Epithelial cell of esophagus (primary cell): ENCODE measurements at regions not wholly inside any gene's neighbourhood (a gene's known extent, or its start where the extent isn't known, plus 50 kb on each side); places are given as distances from the start of the nearest gene placed in this dataset.

Experiments
- DNase-seq: peaks from one replicate; pipeline ENCODE4 v3.0.0; 2010; ENCODE audit warnings: low read depth
- H3K4me3 ChIP-seq: 2 replicates; pipeline ENCODE4 v1.5.1; 2011; ENCODE audit warnings: mild to moderate bottlenecking, low read length, control low read depth
- TF ChIP-seq, protein P1 (sequence below): IDR thresholded peaks from 2 replicates; pipeline ENCODE4 v1.5.1; 2011; ENCODE audit warnings: low read depth, mild to moderate bottlenecking, low read length, control low read depth, inconsistent platforms; ENCODE audit not compliant: insufficient read depth; ENCODE audit errors: missing control alignments

DNA sequence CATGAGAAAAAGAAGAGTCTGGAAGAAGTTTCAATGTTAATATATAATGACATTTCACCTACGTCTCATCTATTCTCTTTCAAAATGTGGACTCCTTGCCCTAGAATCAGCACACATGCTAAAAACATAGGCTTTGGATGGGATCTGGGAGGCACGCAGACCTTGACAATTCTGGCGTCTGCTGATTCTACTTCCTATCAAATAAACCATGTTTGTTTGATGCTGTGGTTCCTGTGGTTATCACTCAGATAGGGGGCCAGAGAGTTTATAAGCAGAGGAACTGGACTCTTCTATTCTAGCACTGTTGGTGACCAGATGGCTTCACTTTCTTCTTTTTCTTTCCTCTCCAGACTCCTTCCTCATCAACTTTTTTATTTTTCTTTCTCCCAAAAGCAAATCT is 336.8 kb downstream of the DIPK2A start:
- H3K4me3 ChIP-seq: no peak overlapping the region
- TF ChIP-seq, protein P1, sequence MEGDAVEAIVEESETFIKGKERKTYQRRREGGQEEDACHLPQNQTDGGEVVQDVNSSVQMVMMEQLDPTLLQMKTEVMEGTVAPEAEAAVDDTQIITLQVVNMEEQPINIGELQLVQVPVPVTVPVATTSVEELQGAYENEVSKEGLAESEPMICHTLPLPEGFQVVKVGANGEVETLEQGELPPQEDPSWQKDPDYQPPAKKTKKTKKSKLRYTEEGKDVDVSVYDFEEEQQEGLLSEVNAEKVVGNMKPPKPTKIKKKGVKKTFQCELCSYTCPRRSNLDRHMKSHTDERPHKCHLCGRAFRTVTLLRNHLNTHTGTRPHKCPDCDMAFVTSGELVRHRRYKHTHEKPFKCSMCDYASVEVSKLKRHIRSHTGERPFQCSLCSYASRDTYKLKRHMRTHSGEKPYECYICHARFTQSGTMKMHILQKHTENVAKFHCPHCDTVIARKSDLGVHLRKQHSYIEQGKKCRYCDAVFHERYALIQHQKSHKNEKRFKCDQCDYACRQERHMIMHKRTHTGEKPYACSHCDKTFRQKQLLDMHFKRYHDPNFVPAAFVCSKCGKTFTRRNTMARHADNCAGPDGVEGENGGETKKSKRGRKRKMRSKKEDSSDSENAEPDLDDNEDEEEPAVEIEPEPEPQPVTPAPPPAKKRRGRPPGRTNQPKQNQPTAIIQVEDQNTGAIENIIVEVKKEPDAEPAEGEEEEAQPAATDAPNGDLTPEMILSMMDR: no peak
- no peak for DNase-seq

DNA sequence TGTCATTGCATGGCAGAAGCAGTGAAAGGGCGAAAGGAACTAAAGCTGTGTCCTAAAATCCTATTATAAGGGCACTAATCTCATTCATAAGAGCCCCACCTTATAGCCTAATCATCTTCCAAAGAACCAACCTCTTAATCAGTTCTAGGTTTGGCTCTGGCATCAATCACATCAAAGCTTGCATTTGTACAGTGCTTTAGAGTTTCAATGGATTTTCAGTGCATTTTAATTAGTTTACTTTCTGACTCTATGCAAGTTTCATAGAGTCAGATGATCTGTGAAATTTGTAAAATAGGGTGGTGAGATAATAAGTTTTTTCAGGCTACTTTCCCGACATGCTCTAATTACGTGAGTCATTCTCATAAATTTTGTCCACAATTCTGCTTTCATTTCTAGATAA is 341.1 kb downstream of the DIPK2A start:
- no peak overlapping the region for H3K4me3 ChIP-seq
- DNase-seq: no peak
- TF ChIP-seq, protein P1: no peak

DNA sequence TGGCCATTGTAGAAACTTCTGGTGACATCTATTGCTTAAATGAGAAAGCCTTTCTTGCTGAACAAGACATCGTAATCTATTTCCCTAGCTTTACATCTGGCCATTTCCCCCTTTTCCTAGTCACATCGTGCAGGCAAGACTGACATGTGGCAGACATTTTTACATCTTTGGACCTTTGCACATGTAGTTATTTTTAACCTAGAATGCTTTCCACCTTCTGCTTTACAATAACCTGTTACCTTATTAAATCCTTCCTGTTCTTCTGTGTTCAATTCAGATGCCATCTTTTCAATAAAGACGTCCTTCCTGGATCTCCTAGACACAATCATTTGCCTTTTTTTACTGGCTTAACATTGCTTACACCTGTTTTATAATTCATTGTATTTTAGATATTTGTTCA is 343.3 kb downstream of the DIPK2A start:
- no peak for DNase-seq
- TF ChIP-seq, protein P1: no peak
- no peak overlapping the region for H3K4me3 ChIP-seq

DNA sequence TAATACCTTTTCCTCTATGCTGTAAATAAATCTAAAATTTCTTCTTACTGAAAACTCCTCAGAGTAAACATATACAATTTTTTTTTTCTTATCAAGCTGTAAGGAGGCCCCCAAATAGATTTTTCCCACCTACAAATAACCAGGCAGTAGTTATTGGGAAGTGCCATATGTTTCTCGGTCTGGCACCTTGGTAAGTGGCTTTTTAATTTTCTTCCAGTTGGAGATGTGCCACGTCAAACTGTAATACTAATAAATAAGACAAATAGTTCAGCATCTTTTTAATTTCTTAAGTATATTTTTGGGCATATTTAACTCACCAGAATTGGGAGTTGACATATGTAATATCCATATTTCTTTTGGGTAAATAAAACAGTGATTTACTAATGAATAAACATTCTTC is 346.3 kb downstream of the DIPK2A start:
- H3K4me3 ChIP-seq: no peak overlapping the region
- TF ChIP-seq, protein P1: no peak
- DNase-seq: no peak

DNA sequence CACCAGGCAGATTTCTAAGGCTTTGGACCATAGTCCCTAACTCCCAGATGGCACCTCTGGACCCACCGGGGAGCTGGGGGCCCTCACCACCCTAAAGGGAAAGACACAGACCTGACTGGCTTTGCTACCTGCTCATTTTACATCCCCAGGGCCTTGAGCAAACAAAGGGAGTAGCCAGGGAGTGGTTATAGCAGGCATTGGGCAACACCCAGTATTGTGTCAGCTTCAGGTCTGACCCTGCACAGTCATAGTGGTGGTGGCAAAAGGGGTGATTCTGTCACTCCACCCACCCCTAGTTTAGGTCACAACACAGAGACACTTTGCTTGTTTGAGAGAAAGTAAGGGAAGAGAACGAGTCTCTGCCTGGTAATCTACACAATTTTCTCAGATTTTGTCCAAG is 352.5 kb downstream of the DIPK2A start:
- H3K4me3 ChIP-seq: no peak overlapping the region
- peak; percentile 84 for DNase-seq
- TF ChIP-seq, protein P1: no peak

DNA sequence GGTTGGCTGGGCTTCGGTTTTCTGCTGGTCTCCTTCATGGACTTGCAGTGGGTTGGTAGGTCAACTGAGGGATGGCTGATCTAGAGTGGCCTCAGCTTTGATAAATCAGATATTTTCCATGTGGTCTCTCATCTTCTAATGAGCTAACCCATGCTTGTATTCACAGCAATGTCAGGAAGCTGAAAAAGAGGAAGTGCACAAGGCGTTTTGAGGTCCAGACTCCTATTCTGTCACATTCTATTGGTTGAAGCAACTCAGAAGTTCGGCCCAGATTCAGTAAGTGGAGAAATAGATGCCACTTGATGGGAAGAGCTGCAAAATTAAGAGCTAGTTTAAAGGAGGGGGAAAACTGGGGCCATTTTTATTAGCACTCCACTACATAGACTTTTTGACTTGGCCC is 361.2 kb downstream of the DIPK2A start:
- no peak overlapping the region for H3K4me3 ChIP-seq
- no peak for DNase-seq
- TF ChIP-seq, protein P1: no peak

DNA sequence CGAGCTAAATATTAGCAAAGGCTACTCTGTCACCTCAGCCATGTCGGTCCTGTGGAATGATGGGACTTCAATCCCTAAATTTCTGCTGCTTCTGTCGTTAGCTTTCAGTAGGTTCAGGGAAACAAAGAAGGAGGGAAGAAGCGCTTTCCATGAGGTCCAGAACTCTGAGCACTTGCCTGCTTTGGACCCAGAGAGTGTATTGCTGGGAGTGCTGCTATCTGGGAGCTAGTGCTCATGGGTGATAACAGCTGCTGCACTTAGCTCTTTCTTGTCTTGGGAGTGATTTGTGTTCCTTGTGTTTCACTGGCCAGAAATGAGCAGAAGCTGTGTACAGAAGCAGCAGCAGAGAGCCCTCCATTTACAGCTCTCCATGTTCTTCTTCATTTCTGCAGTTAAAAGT is 369.8 kb downstream of the DIPK2A start:
- TF ChIP-seq, protein P1: no peak
- H3K4me3 ChIP-seq: no peak overlapping the region
- DNase-seq: no peak
